ENCODE measurements at regions not wholly inside any gene's neighbourhood (a gene's known extent, or its start where the extent isn't known, plus 50 kb on each side); places are given as distances from the start of the nearest gene placed in this dataset.

GRCh38 chr3:68206524-68207117 lies 552.2 kb upstream of the SUCLG2 start:
- DNase-seq (ENCODE audit: low spot score) = no peak
- intact Hi-C loops (cut with DNase I) = no loop called here

GRCh38 chr3:68186733-68187132 lies 532.3 kb upstream of the SUCLG2 start:
- intact Hi-C loops (cut with DNase I) = no loop called here
- no peak for DNase-seq (ENCODE audit: low spot score)

GRCh38 chr3:68176600-68176999 lies 522.2 kb upstream of the SUCLG2 start:
- DNase-seq (ENCODE audit: low spot score) = no peak
- intact Hi-C loops (cut with DNase I) = no loop called here

- DNase-seq (ENCODE audit: low spot score) = no peak
- intact Hi-C loops (cut with DNase I) = no loop called here
Measured at GRCh38 chr3:68173012-68173634, 518.7 kb upstream of the SUCLG2 start.

- intact Hi-C loops (cut with DNase I) = no loop called here
- no peak for DNase-seq (ENCODE audit: low spot score)
Measured at GRCh38 chr3:68172039-68172438, 517.6 kb upstream of the SUCLG2 start.

GRCh38 chr3:68163968-68164367 lies 509.6 kb upstream of the SUCLG2 start:
- intact Hi-C loops (cut with DNase I) = no loop called here

GRCh38 chr3:68163062-68163461 lies 508.6 kb upstream of the SUCLG2 start:
- DNase-seq (ENCODE audit: low spot score) = no peak
- intact Hi-C loops (cut with DNase I) = no loop called here

More at GRCh38 chr3:68163968-68164367, 509.6 kb upstream of the SUCLG2 start:
- no peak for DNase-seq (ENCODE audit: low spot score)

GRCh38 chr3:68162644-68163043 lies 508.2 kb upstream of the SUCLG2 start:
- intact Hi-C loops (cut with DNase I) = no loop called here
- DNase-seq (ENCODE audit: low spot score) = no peak

- DNase-seq (ENCODE audit: low spot score) = no peak
- intact Hi-C loops (cut with DNase I) = no loop called here
Measured at GRCh38 chr3:68151359-68151758, 496.9 kb upstream of the SUCLG2 start.

- no peak for DNase-seq (ENCODE audit: low spot score)
- intact Hi-C loops (cut with DNase I) = no loop called here
Measured at GRCh38 chr3:68148447-68148846, 494.0 kb upstream of the SUCLG2 start.

GRCh38 chr3:68142441-68142840 lies 488.0 kb upstream of the SUCLG2 start:
- intact Hi-C loops (cut with DNase I) = no loop called here

GRCh38 chr3:68139897-68140296 lies 485.5 kb upstream of the SUCLG2 start:
- intact Hi-C loops (cut with DNase I) = no loop called here

More at GRCh38 chr3:68142441-68142840, 488.0 kb upstream of the SUCLG2 start:
- DNase-seq (ENCODE audit: low spot score) = no peak

GRCh38 chr3:68136411-68136810 lies 482.0 kb upstream of the SUCLG2 start:
- intact Hi-C loops (cut with DNase I) = no loop called here
- no peak for DNase-seq (ENCODE audit: low spot score)

More at GRCh38 chr3:68139897-68140296, 485.5 kb upstream of the SUCLG2 start:
- DNase-seq (ENCODE audit: low spot score) = no peak

GRCh38 chr3:68135067-68135466 lies 480.7 kb upstream of the SUCLG2 start:
- no peak for DNase-seq (ENCODE audit: low spot score)
- intact Hi-C loops (cut with DNase I) = no loop called here

GRCh38 chr3:68129065-68129464 lies 474.7 kb upstream of the SUCLG2 start:
- intact Hi-C loops (cut with DNase I) = no loop called here

GRCh38 chr3:68123231-68123630 lies 468.8 kb upstream of the SUCLG2 start:
- no peak for DNase-seq (ENCODE audit: low spot score)
- intact Hi-C loops (cut with DNase I) = no loop called here

More at GRCh38 chr3:68129065-68129464, 474.7 kb upstream of the SUCLG2 start:
- DNase-seq (ENCODE audit: low spot score) = no peak

- intact Hi-C loops (cut with DNase I) = no loop called here
Measured at GRCh38 chr3:68121287-68121686, 466.9 kb upstream of the SUCLG2 start.

GRCh38 chr3:68116580-68116979 lies 462.2 kb upstream of the SUCLG2 start:
- DNase-seq (ENCODE audit: low spot score) = no peak

More at GRCh38 chr3:68121287-68121686, 466.9 kb upstream of the SUCLG2 start:
- DNase-seq (ENCODE audit: low spot score) = no peak

GRCh38 chr3:68103811-68104210 lies 449.4 kb upstream of the SUCLG2 start:
- no peak for DNase-seq (ENCODE audit: low spot score)
- intact Hi-C loops (cut with DNase I) = no loop called here

More at GRCh38 chr3:68116580-68116979, 462.2 kb upstream of the SUCLG2 start:
- intact Hi-C loops (cut with DNase I) = no loop called here

GRCh38 chr3:68090571-68090970 lies 436.2 kb upstream of the SUCLG2 start:
- intact Hi-C loops (cut with DNase I) = no loop called here
- DNase-seq (ENCODE audit: low spot score) = no peak

GRCh38 chr3:68089572-68090011 lies 435.2 kb upstream of the SUCLG2 start:
- DNase-seq (ENCODE audit: low spot score) = no peak
- intact Hi-C loops (cut with DNase I) = no loop called here
